Neural crest cell (in vitro differentiated cells): ENCODE measurements at regions not wholly inside any gene's neighbourhood (a gene's known extent, or its start where the extent isn't known, plus 50 kb on each side); places are given as distances from the start of the nearest gene placed in this dataset.

Experiments
- DNase-seq: peaks from one replicate; pipeline ENCODE4 v3.0.0; 2021; ENCODE audit warnings: low read depth, mixed read lengths, low spot score
- H3K27ac Mint-ChIP-seq: one replicate; pipeline ENCODE4 v1.8.0; 2021; ENCODE audit warnings: mild to moderate bottlenecking, mixed read lengths; ENCODE audit not compliant: unreplicated experiment
- H3K27me3 Mint-ChIP-seq: 2 replicates; pipeline ENCODE4 v1.8.0; 2021; ENCODE audit warnings: low read depth, mild to moderate bottlenecking, mixed read lengths
- H3K36me3 Mint-ChIP-seq: 2 replicates; pipeline ENCODE4 v1.8.0; 2021; ENCODE audit warnings: low read depth, mild to moderate bottlenecking, mixed read lengths
- H3K4me1 Mint-ChIP-seq: 2 replicates; pipeline ENCODE4 v1.8.0; 2021; ENCODE audit warnings: mixed read lengths
- H3K4me3 Mint-ChIP-seq: one replicate; pipeline ENCODE4 v1.8.0; 2021; ENCODE audit warnings: mild to moderate bottlenecking, mixed read lengths
- H3K9me3 Mint-ChIP-seq: 2 replicates; pipeline ENCODE4 v1.8.0; 2021; ENCODE audit warnings: mixed read lengths
- TF ChIP-seq, protein P1 (sequence below): fragments of 200-600 bp; sonication (generic); conservative IDR thresholded peaks from 2 replicates; pipeline ENCODE4 v1.5.0; 2021; ENCODE audit warnings: antibody characterized with exemption, mild to moderate bottlenecking

DNA sequence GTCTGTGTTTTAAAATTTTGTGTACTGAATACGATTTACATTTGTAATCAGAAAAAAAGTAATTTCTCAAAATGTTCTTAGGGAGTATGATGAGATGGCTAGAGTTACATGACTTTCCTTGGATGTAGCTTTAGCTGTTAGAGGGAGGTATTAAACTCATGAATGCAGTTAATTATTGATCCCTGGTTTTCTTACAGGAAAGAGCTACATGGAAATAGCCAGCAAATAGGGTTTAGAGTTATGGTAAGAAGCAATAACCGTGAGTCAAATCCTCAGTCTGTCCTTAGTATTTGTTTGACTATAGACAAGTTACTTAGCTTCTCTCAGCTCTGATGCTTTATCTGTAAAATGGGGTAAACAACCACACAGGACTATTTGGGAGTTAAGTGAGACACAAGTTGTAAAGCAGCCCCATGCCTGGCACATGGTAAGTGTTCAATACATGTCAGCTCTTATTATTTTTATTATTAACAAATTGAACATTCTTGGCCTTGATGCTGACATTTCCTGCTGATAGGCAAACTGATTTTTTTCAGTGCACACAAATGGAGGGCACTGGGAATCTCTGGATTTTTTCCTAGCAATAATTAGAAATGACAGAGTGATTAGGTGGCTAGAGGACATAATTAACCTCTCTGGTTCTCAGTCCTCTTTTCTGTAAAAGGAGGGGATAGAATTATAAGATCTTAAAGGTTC, 204.5 kb upstream of the PHYHIPL start:
- Mint-ChIP-seq H3K27ac (no peak overlapping the region), H3K4me3 (no peak overlapping the region), H3K27me3 (no peaks in the 10 kb centered on the region), H3K36me3 (no peaks in the 10 kb centered on the region), H3K9me3 (no peaks in the 10 kb centered on the region), H3K4me1 (peaks cover 38% of the 10 kb centered on the region)
- TF ChIP-seq, protein P1, sequence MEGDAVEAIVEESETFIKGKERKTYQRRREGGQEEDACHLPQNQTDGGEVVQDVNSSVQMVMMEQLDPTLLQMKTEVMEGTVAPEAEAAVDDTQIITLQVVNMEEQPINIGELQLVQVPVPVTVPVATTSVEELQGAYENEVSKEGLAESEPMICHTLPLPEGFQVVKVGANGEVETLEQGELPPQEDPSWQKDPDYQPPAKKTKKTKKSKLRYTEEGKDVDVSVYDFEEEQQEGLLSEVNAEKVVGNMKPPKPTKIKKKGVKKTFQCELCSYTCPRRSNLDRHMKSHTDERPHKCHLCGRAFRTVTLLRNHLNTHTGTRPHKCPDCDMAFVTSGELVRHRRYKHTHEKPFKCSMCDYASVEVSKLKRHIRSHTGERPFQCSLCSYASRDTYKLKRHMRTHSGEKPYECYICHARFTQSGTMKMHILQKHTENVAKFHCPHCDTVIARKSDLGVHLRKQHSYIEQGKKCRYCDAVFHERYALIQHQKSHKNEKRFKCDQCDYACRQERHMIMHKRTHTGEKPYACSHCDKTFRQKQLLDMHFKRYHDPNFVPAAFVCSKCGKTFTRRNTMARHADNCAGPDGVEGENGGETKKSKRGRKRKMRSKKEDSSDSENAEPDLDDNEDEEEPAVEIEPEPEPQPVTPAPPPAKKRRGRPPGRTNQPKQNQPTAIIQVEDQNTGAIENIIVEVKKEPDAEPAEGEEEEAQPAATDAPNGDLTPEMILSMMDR: no peak
- DNase-seq: no peak

DNA sequence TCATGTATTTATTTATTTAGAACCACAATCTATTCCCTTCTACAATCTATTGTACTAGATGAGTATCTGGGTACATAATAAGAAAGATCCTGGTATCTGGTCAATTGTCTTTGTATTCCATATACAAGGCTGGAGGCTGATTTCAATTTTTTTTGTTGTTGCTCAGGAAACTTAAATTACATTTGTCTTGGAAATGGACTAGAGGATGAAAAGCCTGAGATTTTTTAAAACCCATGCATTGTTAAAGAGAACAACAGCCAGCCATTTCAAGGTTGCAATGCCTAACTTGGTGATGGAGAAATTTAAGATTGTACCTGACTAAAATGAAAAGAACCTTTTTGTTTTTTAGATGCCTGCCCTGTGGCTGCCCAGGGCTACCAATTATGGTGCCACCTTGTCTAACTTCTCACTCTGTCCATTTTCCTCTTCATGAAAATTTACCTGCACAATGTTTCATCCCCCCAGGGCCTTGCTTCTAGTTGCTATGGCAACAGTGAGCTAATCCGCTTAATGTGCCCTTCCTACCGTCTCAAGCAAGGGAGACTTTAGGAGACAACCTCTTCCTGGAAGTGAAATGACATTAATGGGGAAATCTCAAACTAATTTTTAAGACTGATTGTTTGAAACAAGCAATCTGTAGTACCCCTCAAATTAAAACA, 203.7 kb upstream of the PHYHIPL start:
- DNase-seq: no peak
- no peak overlapping the region for H3K27ac Mint-ChIP-seq
- no peaks in the 10 kb centered on the region for H3K9me3 Mint-ChIP-seq
- TF ChIP-seq, protein P1: no peak
- H3K27me3 Mint-ChIP-seq: no peaks in the 10 kb centered on the region
- H3K4me3 Mint-ChIP-seq: no peak overlapping the region
- no peaks in the 10 kb centered on the region for H3K36me3 Mint-ChIP-seq
- H3K4me1 Mint-ChIP-seq: peaks cover 30% of the 10 kb centered on the region

DNA sequence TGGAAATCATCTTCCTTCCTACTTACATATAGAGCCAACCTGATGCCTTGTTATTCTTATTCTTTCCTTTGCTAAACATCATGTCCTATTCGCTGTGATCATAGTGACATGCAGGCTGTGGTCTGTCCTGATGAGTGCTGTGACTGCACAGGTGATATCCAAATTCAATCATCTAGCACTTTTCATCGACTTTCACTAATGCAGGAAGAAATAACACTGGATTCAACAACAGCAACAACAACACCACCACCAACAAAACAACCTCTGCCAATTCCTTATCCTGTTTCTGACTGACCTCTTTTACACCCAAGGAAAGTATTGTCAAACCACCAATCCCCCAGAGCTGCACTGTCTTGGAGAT, 203.2 kb upstream of the PHYHIPL start:
- Mint-ChIP-seq H3K27ac (no peak overlapping the region), H3K4me3 (no peak overlapping the region), H3K27me3 (no peaks in the 10 kb centered on the region), H3K9me3 (no peaks in the 10 kb centered on the region), H3K36me3 (no peaks in the 10 kb centered on the region), H3K4me1 (peaks cover 25% of the 10 kb centered on the region)
- TF ChIP-seq, protein P1: no peak
- no peak for DNase-seq

DNA sequence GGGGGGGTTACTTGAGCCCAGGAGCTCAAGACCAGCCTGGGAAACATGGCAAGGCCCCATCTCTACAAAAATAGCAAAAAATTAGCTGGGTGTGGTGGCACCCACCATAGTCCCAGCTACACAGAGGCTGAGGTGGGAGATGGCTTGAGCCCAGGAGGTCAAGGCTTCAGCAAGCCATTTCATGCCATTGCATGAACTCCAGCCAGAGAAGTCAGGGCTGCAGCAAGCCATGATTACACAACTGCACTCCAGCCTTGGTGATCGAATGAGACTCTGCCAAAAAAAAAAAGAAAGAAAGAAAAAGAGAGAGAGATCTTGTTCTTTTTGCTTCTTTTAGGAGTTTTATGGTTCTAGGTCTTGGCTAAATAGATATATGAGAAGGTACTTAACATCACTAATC, 200.2 kb upstream of the PHYHIPL start:
- no peak overlapping the region for H3K27ac Mint-ChIP-seq
- no peaks in the 10 kb centered on the region for H3K9me3 Mint-ChIP-seq
- H3K27me3 Mint-ChIP-seq: no peaks in the 10 kb centered on the region
- TF ChIP-seq, protein P1: no peak
- H3K4me1 Mint-ChIP-seq: peaks cover 35% of the 10 kb centered on the region
- no peak for DNase-seq
- no peaks in the 10 kb centered on the region for H3K36me3 Mint-ChIP-seq
- no peak overlapping the region for H3K4me3 Mint-ChIP-seq

DNA sequence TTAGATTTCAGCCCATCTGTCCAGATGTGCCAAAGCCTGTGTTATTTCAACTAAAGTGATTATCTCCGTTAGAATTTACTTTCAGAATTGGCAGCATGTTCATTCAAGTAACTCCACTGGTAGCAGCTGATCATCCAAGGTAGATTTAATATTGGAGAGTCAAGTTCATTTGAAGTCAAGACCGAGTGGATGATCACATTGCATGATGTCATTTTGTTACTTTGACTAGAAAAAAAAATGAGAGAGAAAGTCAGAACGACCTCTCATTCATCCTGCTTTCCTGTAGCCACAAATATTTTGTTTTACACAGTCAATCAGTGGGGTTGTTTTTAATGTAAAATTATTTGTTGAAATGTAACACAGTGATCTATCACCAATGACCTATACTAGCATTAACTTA, 196.7 kb upstream of the PHYHIPL start:
- H3K27ac Mint-ChIP-seq: no peak overlapping the region
- H3K4me3 Mint-ChIP-seq: no peak overlapping the region
- TF ChIP-seq, protein P1: no peak
- no peak for DNase-seq
- H3K36me3 Mint-ChIP-seq: no peaks in the 10 kb centered on the region
- H3K9me3 Mint-ChIP-seq: no peaks in the 10 kb centered on the region
- H3K4me1 Mint-ChIP-seq: peaks cover 40% of the 10 kb centered on the region
- no peaks in the 10 kb centered on the region for H3K27me3 Mint-ChIP-seq
